Uterus (tissue), 3 donors: ENCODE measurements at regions not wholly inside any gene's neighbourhood (a gene's known extent, or its start where the extent isn't known, plus 50 kb on each side); places are given as distances from the start of the nearest gene placed in this dataset.
A peak's percentile ranks its signal among the peaks of the same experiment; 100 is the strongest.

Source experiments
- DNase-seq, 2 donors: peaks; one replicate each; pipeline ENCODE4 v3.0.0-alpha.2; 2019 to 2020
- H3K27ac ChIP-seq, 2 donors: fragments of 200-600 bp; sonication (generic); 1 replicate in 1 of 2; 2 replicates in 1 of 2; pipeline ENCODE4 v1.5.1; 2016 to 2018
- H3K27me3 ChIP-seq, 2 donors: fragments of 200-600 bp; sonication (generic); one replicate each; pipeline ENCODE4 v1.5.1; 2018 to 2019; ENCODE audit warnings: control low read depth in 1 of 2
- H3K36me3 ChIP-seq, 2 donors: fragments of 200-600 bp; sonication (generic); one replicate each; pipeline ENCODE4 v1.5.1; 2019; ENCODE audit warnings: control low read depth in 1 of 2
- H3K4me1 ChIP-seq, 2 donors: fragments of 200-600 bp; sonication (generic); one replicate each; pipeline ENCODE4 v1.5.1; 2018 to 2019; ENCODE audit warnings: control low read depth in 1 of 2
- H3K4me3 ChIP-seq, 2 donors: fragments of 200-600 bp; sonication (generic); 1 replicate in 1 of 2; 2 replicates in 1 of 2; pipeline ENCODE4 v1.5.1; 2018 to 2019; ENCODE audit warnings: mild to moderate bottlenecking in 1 of 2
- H3K9me3 ChIP-seq, 2 donors: fragments of 200-600 bp; sonication (generic); one replicate each; pipeline ENCODE4 v1.5.1; 2019; ENCODE audit warnings: control low read depth in 1 of 2
- POLR2A ChIP-seq, 2 donors: fragments of 450-650 bp; IDR thresholded peaks; one replicate each; pipeline ENCODE4 v1.6.1; 2016; ENCODE audit warnings: antibody characterized with exemption in 2 of 2, mild to moderate bottlenecking in 1 of 2, moderate library complexity in 1 of 2
- intact Hi-C: fragments of 100-400 bp; cut with DNase I; formaldehyde crosslinking; loops from one replicate; pipeline ENCODE4 v1.15.1; 2023; ENCODE audit warnings: low total_unique reads
- TF ChIP-seq, protein P1 (sequence below), 4 experiments: fragments of 200-600 bp in 2 of 4; fragments of 450-650 bp in 2 of 4; sonication (generic) in 2 of 4; IDR thresholded peaks; one replicate each; pipeline ENCODE4 v1.5.1; 2016 to 2019; ENCODE audit warnings: antibody characterized with exemption in 4 of 4, mild to moderate bottlenecking in 2 of 4, moderate library complexity in 1 of 4
- donor health status: DM: yes; HTN: yes; CAD: no.

DNA sequence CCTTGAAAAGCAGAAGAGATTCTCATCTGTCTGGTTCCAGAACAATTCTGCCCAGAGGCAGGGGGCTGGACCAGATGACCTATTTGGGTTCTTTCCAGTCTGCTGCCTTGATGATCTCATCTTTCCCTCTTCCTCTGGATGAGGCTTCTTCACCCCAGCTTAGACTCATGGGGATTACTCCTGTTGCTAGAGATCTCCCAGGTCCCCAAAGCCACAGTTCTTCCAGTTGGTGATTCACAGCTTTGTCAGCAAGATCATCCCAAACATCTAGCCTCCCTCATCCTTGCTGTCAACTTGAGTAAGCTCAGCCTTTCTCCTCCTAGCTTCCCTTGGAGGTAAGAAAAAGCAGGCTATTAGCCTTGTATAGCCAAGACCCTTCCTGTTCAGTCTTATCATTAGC, 64.2 kb upstream of the PJA1 start:
- intact Hi-C loops = loop anchor here (10.0 kb wide), 1 partner anchor 405 kb away; the partner anchor contains the start of gene EFNB1
- no peak overlapping the region for H3K4me3 ChIP-seq
- no peaks in the 10 kb centered on the region for H3K27me3 ChIP-seq
- H3K4me1 ChIP-seq = no peaks in the 10 kb centered on the region
- no peaks in the 10 kb centered on the region for H3K36me3 ChIP-seq
- TF ChIP-seq, protein P1, sequence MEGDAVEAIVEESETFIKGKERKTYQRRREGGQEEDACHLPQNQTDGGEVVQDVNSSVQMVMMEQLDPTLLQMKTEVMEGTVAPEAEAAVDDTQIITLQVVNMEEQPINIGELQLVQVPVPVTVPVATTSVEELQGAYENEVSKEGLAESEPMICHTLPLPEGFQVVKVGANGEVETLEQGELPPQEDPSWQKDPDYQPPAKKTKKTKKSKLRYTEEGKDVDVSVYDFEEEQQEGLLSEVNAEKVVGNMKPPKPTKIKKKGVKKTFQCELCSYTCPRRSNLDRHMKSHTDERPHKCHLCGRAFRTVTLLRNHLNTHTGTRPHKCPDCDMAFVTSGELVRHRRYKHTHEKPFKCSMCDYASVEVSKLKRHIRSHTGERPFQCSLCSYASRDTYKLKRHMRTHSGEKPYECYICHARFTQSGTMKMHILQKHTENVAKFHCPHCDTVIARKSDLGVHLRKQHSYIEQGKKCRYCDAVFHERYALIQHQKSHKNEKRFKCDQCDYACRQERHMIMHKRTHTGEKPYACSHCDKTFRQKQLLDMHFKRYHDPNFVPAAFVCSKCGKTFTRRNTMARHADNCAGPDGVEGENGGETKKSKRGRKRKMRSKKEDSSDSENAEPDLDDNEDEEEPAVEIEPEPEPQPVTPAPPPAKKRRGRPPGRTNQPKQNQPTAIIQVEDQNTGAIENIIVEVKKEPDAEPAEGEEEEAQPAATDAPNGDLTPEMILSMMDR (IDR thresholded peaks at IDR 0.05) = no peak
- no peak for TF ChIP-seq POLR2A (IDR thresholded peaks at IDR 0.05)
- H3K9me3 ChIP-seq = no peaks in the 10 kb centered on the region
- peak; percentile 16 to 37 for DNase-seq
- H3K27ac ChIP-seq = peak overlapping the region in 1 of 2 donors; percentile 54

DNA sequence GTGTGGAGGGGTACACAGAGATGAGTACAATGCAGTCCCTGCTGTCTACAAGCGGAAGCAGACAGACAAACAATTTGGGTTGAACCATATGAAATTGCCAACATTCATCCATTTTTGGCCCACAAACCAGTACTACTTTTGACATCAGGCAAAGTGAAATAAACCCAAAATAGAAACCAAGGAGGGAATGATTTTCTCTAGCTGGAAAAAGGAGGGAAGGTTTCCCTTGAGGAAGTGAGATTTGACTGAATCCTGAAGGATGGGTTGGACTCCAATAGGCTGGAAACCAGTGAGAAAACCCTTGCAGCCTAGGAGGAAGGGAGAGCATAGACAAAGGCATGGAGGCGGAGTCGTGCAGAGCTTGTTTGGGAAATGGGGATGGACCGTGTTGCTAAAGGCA, 63.5 kb upstream of the PJA1 start:
- H3K9me3 ChIP-seq = no peaks in the 10 kb centered on the region
- no peaks in the 10 kb centered on the region for H3K36me3 ChIP-seq
- H3K27me3 ChIP-seq = no peaks in the 10 kb centered on the region
- peak overlapping the region in 1 of 2 donors; percentile 54 for H3K27ac ChIP-seq
- no peak overlapping the region for H3K4me3 ChIP-seq
- TF ChIP-seq POLR2A (IDR thresholded peaks at IDR 0.05) = no peak
- TF ChIP-seq, protein P1 (IDR thresholded peaks at IDR 0.05) = no peak
- H3K4me1 ChIP-seq = no peaks in the 10 kb centered on the region
- intact Hi-C loops = loop anchor here (10.0 kb wide), 1 partner anchor 404 kb away; the partner anchor contains the start of gene EFNB1
- DNase-seq = no peak

DNA sequence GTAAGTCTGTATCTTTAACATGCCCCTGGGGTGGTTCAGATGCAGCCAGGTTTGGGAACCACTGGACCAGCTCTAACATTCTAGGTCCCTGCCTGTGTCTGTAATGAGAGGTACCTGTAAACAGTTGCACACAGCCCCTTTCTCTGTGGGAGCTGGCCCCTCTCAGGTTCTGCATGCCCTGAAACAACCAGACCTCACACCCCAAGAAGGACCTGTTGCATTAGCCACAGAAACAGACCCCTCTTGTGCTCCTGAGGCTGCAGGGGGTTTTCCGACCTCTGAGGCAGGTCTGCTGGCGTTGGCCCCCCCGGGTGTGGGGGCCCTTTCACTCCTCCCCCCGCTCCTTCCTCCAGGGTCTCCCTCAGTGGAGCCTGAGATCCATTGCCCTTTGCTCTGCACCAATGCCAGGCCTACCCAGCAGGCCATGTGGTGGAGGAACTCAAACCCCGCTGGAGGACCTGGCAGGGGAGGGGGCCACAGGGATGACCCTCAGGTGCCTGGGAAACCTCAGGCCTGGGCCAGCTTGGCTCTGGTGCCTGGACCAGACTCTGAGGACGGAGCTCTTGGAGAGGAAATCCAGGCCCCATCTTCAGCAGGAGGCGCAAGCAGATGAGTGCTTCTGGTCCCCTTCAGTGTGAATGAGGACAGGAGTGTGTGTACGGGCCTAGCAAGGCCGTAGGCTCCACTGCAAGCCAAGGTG, 61.4 kb upstream of the PJA1 start:
- H3K9me3 ChIP-seq = no peaks in the 10 kb centered on the region
- H3K27me3 ChIP-seq = no peaks in the 10 kb centered on the region
- no peaks in the 10 kb centered on the region for H3K4me1 ChIP-seq
- no peak overlapping the region for H3K27ac ChIP-seq
- peak in 1 of 2 donors; percentile 11 for DNase-seq
- no peaks in the 10 kb centered on the region for H3K36me3 ChIP-seq
- intact Hi-C loops = loop anchor here (10.0 kb wide), 1 partner anchor 402 kb away; the partner anchor contains the start of gene EFNB1
- no peak for TF ChIP-seq POLR2A (IDR thresholded peaks at IDR 0.05)
- TF ChIP-seq, protein P1 (IDR thresholded peaks at IDR 0.05) = no peak
- H3K4me3 ChIP-seq = no peak overlapping the region

DNA sequence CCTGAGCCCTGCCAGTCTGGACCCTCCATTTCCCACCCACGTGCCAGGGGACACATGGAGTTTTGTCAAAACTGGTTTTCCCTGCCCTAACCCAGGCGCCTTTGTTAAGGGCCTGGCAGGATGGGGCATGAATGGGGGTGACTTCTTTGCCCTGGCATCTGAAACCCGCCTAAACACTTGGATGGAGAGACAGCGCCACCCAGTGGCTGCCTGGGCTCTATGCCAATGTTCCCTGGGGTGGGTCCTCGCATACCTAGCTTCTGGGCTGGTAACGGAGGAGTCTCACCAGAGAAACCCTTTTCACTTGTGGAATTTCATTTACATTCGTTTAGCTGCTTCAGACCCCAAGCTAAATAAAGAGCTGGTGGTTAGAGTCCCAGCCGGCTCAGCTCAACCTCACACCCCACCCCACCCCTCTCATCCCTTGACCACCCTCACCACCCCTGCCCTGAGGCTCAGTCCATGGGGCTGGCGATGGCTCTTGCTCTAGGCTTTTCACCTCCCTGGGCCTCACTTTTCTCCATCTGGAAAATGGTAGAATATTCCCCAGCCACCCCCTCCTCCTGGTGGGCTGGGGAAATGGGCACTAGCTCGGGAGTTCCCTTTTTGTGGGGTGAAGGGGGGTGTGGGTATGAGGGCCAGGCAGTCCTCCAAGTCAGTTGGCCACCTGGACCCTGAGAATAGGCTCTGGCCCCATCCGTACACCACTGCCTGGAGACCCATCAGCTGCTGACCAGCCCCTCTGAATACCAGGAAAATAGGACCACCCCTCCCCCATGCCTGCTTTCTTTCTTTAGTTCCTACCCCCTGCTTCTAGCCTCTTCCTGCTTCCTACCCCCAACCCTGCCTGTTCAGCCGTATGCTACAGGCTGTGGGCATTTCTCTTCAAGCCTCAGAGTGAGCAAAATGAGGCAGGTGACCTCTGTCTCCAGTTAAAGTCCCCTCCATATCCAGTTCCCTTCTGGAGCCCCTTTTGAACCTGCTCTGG, 57.1 kb upstream of the PJA1 start:
- intact Hi-C loops = loop anchor here (10.0 kb wide), 1 partner anchor 398 kb away; the partner anchor contains the start of gene EFNB1
- no peaks in the 10 kb centered on the region for H3K4me1 ChIP-seq
- H3K27ac ChIP-seq = no peak overlapping the region
- no peak for TF ChIP-seq POLR2A (IDR thresholded peaks at IDR 0.05)
- TF ChIP-seq, protein P1 (IDR thresholded peaks at IDR 0.05) = peak; percentile 55 to 68 (median 60)
- peak; percentile 53 to 66 for DNase-seq
- no peak overlapping the region for H3K4me3 ChIP-seq
- no peaks in the 10 kb centered on the region for H3K9me3 ChIP-seq
- no peaks in the 10 kb centered on the region for H3K36me3 ChIP-seq
- no peaks in the 10 kb centered on the region for H3K27me3 ChIP-seq
